Stimulated activated CD4-positive, alpha-beta T cell treated with anti-CD3 and anti-CD28 coated beads, Interleukin-4, amount 100 ng/mL, for 4 hours (primary cell): ENCODE measurements at regions not wholly inside any gene's neighbourhood (a gene's known extent, or its start where the extent isn't known, plus 50 kb on each side); places are given as distances from the start of the nearest gene placed in this dataset.

Experiments used
- DNase-seq, 2 experiments: peaks; one replicate each; pipeline ENCODE4 v3.0.0-alpha.2; 2020

GRCh38 chr11:122342089-122342744 lies 226.2 kb upstream of the BLID start:
- DNase-seq: no peak

- no peak for DNase-seq
These were observed 225.5 kb upstream of the BLID start for GRCh38 chr11:122341477-122341876.

- DNase-seq: no peak
These were observed 224.7 kb upstream of the BLID start for GRCh38 chr11:122340607-122341290.

DNA sequence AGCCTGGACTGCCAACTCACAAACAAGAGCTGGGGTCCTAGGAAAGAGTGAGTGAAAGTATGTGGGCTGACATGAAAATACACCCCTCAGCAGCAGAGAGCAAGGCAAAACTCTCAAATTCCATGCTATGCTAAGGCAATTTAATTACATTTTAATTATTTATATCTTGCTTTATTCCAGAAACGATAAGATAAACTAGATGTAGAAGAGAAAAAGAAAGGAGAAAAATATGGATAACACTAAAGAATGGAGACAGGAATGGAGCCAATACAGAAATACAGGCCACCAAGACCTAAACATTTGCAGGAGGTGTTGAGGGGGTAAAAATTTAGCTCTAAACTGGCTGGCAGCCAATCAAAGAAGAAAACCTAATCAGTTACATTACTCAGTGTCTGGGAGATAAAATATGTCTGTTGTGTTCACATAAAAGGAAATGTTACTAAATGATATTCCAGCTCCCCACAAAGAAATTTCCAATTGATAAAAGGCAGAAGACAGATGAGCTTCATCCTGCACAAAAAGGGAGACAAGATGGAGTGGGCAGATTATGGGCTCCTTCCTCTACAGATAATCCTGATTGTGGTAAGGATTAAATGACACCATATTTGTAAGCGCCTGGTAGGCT lies 223.5 kb upstream of the BLID start:
- no peak for DNase-seq

DNA sequence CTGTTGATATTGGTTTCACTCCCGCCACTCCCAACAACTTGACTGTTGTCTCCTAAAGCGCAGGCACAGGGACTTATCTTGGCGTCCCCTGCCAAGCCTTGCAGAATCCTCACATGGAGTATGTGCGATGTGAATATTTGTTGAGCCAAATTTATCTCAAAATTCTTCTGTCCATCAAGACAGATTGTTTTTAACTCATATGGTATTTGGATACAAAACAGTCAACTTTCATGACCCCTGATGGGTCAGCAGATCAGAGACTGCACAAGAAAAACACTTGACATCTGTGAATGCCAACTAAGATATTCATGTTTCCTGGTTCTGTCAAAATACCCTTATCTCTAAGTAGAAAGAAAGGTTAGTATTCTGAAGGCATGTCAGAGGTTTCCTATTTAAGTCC lies 221.7 kb upstream of the BLID start:
- DNase-seq: no peak

- DNase-seq: no peak
These were observed 221.2 kb upstream of the BLID start for GRCh38 chr11:122337241-122337640.

DNA sequence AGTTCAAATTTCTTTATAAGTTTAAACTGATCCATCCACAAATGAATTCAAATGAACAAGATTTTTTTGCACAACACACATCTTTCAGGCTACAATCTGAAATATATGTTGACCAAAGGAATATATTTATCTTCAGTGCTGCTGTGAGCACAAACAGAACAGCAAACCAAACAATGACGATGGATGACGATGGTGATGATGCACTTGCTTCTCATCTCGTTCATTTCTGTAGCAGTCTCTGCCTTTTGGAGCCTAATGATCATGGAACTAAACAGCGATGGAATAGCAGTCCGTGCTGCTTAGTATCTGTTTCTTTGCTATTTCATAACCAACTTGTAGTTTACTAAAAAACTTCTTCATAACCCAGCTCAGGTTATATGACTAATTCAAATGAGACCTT lies 220.7 kb upstream of the BLID start:
- DNase-seq: no peak

DNA sequence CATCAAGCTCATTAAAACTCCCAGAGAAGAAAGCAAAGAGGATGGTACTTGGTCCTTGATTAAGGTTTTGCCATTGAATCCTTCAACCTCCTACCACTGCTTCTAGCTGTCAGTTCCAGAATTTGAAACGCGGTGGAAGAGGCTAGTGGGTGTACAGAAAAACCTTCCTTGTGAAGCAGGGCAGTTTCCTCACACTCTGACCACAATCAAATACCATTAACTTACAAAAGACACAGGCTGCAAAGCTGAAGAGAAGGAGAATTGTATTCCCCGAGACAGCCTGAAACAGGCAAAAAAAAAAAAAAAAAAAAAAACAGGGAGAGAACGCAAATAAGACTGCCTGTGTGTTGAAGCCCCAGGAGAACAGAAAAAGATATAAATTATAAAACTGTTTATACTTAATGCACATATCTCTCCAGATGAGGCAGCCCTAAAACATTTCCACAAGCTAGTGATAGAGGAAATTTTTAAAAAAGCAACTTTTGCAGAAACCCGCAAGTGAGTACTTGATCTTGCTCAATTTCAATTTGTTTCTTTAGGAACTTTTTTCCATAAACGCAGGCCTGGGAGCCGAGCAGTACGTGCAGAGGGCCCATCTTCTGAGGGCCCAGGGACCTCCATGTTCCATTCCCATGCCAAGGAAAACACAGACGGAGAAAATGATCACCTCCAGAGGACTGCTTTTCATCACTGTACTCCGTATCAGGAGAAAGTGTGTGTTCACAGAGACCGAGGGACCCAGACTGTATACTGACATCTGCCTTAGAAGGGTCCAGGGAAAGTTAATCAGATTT lies 218.7 kb upstream of the BLID start:
- no peak for DNase-seq

- no peak for DNase-seq
These were observed 217.5 kb upstream of the BLID start for GRCh38 chr11:122333467-122333866.

GRCh38 chr11:122331079-122331478 lies 215.1 kb upstream of the BLID start:
- no peak for DNase-seq

- DNase-seq: no peak
These were observed 214.4 kb upstream of the BLID start for GRCh38 chr11:122330279-122330965.

GRCh38 chr11:122327528-122327927 lies 211.5 kb upstream of the BLID start:
- no peak for DNase-seq

DNA sequence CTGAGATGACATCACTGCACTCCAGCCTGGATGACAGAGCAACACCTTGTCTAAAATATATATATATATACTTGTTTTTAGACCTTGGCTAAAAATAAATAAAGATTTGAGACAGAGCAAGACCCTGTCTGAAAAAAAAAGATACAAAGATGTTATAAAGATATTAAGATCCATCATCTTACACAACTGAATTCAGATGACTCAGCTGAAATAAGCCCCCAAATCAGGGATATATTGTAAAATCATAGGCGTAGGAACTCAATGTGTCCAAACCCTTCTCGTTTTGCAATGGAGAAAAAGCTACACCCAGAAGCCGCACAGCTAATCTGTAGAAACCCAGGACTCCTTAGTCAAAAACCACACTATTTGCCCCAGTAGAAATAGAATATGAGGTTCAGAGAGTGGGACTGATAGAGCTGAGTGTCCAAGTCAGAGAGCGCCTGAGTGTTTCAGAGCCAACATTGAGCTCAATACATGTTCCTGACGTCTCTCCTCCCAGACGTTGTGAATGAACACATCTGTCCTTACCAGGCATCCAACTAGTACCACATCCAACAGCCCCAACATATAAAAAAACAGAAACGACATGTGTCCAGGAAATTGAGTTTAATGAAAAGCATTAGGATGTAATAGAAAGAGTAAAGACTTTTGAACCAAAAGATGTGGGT lies 207.9 kb upstream of the BLID start:
- DNase-seq: no peak

DNA sequence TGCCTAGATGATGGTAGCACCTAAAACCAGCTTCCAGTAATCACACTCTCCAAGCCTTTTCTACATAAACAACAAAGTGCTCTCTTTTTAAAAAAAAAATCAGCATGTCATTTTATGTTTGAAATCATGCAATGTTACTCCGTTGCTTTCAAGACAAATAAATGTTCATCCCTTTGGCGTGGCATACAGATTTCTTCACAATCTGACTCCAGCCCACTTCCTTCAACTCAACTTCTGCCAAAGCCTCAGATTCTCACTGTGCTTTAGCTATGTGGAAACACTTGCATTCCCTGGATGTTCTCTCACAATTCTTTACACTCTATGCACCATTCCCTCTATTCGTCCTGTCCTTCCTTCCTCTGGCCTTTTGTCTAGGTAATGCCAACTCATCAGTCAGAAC lies 206.3 kb upstream of the BLID start:
- DNase-seq: no peak

DNA sequence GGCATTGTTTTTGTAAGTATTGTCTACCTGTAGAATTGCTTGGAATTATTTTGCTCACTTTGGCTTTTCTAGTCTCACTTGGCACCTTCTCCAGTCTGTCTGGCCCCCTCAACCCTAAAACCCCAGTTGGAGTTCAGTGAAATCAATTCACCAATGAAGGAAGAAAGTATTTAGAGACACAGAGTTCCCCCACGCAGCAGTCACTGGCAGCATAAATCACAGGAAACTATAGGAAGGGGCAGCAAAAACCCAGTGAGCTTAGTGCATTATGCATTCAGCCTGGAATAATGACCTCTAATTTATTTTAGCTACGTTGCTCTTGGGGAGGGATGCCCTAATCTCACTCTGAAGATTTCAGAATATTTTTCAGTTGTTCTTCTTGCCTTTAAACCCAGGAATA lies 204.7 kb upstream of the BLID start:
- no peak for DNase-seq

GRCh38 chr11:122319691-122320620 lies 203.9 kb upstream of the BLID start:
- no peak for DNase-seq

DNA sequence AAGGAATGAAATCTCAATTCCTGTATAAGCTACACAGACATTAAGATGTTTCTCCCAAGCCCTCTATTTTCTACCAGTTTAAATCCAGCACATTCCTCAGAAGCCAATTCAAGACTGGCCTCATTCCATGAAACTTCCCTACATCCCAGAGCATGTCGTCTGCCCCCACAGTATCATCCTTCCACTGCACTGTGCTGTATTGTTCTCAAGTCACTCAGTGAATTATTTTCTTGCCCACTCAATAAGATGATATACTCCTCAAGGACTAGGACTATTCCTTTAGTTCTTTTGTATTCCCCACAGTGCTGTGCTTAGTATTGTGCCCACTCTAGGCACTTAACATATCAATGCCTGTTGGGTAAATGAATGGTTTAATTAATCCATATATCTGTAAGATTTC lies 203.1 kb upstream of the BLID start:
- DNase-seq: no peak

DNA sequence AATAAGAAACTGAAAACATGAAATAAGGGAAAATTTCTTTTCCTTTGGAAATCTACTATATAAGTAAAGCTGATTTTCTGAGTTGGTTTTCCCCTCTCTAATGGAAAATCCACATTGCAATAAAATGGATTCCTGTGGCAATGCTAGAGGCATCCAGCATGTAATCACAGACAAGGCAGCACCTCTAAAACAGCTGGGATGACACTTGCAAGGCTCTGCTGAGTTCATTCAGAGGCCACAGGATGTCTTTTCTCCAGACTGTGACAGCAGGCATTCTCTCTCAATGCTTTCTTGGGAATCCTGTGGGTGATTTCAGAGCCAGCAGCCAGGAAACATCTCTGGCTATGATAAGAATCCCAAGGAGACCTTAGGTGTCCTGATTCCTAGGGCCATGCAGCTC lies 201.3 kb upstream of the BLID start:
- DNase-seq: no peak

DNA sequence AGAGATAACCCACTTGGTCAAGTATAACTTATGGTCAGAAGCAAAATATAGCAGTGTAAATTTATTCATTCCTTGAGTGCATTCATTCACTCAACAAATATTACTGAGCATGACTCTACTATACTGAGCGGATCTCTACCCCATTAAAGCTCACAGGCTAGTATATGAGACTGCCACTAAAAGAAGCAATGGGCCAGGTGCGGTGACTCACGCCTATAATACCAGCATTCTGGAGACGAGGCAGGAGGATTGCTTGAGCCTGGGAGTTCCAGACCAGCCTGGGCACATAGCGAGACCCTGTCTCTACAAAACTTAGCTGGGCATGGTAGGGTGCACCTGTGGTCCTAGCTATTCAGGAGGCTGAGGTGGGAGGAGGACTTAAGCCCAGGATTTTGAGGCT lies 197.6 kb upstream of the BLID start:
- no peak for DNase-seq

GRCh38 chr11:122311216-122311755 lies 195.3 kb upstream of the BLID start:
- no peak for DNase-seq

DNA sequence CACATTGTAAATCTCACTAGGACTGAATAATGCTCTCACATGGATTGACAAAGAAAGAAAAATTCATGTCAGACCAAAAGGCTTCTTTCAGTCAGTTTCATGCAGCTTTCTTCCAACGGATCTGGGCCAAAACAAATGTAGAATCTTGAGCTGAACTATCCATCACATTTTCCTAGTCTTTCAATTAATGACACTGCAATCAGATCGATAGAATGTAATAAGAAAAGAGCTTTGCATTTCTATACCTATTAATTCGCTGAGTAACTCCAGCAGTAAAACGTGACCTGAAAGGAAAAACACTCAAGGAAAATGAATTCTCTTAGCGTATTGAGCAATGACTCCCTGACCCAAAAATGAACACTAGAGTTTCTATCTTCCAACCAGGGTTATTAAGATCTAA lies 194.8 kb upstream of the BLID start:
- no peak for DNase-seq
